B cell (primary cell): ENCODE measurements at regions not wholly inside any gene's neighbourhood (a gene's known extent, or its start where the extent isn't known, plus 50 kb on each side); places are given as distances from the start of the nearest gene placed in this dataset.

Experiments
- EZH2 ChIP-seq: IDR thresholded peaks from 2 replicates; pipeline ENCODE4 v1.6.1; 2012; ENCODE audit warnings: borderline replicate concordance, low read depth, mild to moderate bottlenecking, moderate library complexity, low read length; ENCODE audit not compliant: insufficient read depth, poor library complexity, severe bottlenecking
- TF ChIP-seq, protein P1 (sequence below): fragments of 200-600 bp; IDR thresholded peaks from one replicate; pipeline ENCODE4 v1.8.0; 2022; ENCODE audit warnings: antibody characterized with exemption, mild to moderate bottlenecking

DNA sequence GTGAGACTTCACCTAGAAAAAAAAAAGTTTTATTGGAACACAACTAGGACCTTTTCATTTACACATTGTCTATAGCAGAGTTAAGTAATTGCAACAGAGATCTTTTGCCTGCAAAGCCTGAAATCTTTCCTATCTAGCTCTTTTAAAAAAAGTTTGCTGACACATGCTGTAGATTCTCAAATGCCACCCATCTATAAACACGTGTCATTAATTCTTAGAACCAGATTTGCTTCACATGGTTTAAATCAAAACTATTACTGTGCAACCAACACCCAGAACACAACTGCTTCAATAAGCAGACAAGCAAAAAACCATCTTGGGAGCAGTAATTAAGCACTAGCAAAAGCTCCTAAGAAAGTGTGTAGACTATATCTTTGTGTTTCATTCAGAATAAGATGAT lies 55.0 kb downstream of the OXSM start:
- TF ChIP-seq, protein P1, sequence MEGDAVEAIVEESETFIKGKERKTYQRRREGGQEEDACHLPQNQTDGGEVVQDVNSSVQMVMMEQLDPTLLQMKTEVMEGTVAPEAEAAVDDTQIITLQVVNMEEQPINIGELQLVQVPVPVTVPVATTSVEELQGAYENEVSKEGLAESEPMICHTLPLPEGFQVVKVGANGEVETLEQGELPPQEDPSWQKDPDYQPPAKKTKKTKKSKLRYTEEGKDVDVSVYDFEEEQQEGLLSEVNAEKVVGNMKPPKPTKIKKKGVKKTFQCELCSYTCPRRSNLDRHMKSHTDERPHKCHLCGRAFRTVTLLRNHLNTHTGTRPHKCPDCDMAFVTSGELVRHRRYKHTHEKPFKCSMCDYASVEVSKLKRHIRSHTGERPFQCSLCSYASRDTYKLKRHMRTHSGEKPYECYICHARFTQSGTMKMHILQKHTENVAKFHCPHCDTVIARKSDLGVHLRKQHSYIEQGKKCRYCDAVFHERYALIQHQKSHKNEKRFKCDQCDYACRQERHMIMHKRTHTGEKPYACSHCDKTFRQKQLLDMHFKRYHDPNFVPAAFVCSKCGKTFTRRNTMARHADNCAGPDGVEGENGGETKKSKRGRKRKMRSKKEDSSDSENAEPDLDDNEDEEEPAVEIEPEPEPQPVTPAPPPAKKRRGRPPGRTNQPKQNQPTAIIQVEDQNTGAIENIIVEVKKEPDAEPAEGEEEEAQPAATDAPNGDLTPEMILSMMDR = no peak
- no peak for TF ChIP-seq EZH2
